Small intestine (tissue), 7 donors: ENCODE measurements at regions not wholly inside any gene's neighbourhood (a gene's known extent, or its start where the extent isn't known, plus 50 kb on each side); places are given as distances from the start of the nearest gene placed in this dataset.

ENCODE experiments used
- DNase-seq, 2 donors: peaks; one replicate each; pipeline versions ENCODE4 v3.0.0 to v3.0.0-alpha.2; 2013
- FAIRE-seq: peaks from 2 replicates; lab custom pipeline; 2012; peaks lifted over from hg19 to GRCh38; lab: Jason Lieb, UNC
- H3K27ac ChIP-seq, 3 donors: one replicate each; pipeline ENCODE4 v1.5.1; 2013; ENCODE audit warnings: low read length in 2 of 3, mild to moderate bottlenecking in 2 of 3, control low read depth in 1 of 3, inconsistent platforms in 1 of 3, low read depth in 1 of 3, moderate library complexity in 1 of 3
- H3K27me3 ChIP-seq, 3 donors: one replicate each; pipeline ENCODE4 v1.6.1; 2013; ENCODE audit warnings: low read length in 3 of 3, inconsistent platforms in 1 of 3; ENCODE audit not compliant: control insufficient read depth in 3 of 3, insufficient read depth in 3 of 3
- H3K36me3 ChIP-seq, 3 donors: one replicate each; pipeline ENCODE4 v1.6.1; 2013; ENCODE audit warnings: low read length in 3 of 3, inconsistent platforms in 1 of 3, low read depth in 1 of 3, mild to moderate bottlenecking in 1 of 3, moderate library complexity in 1 of 3; ENCODE audit not compliant: control insufficient read depth in 3 of 3, insufficient read depth in 2 of 3
- H3K4me1 ChIP-seq, 3 donors: one replicate each; pipeline ENCODE4 v1.6.1; 2013; ENCODE audit warnings: low read length in 2 of 3, inconsistent platforms in 1 of 3, low read depth in 1 of 3, mild to moderate bottlenecking in 1 of 3, moderate library complexity in 1 of 3; ENCODE audit not compliant: control insufficient read depth in 3 of 3, insufficient read depth in 2 of 3
- H3K4me3 ChIP-seq, 3 donors: one replicate each; pipeline ENCODE4 v1.5.1; 2013; ENCODE audit warnings: low read length in 3 of 3, control low read depth in 1 of 3, inconsistent platforms in 1 of 3, low read depth in 1 of 3, mild to moderate bottlenecking in 1 of 3, moderate library complexity in 1 of 3
- H3K9me3 ChIP-seq, 2 donors: one replicate each; pipeline ENCODE4 v1.6.1; 2013; ENCODE audit warnings: low read depth in 1 of 2, low read length in 1 of 2; ENCODE audit not compliant: control insufficient read depth in 2 of 2, insufficient read depth in 1 of 2
- WGBS, 3 donors: extraction: QIAGEN DNeasy Blood & Tissue Kit; methylation state at CpG; one replicate each; pipeline ENCODE4 v1.1.7; 2013; 5-methylcytosine and 5-hydroxymethylcytosine counted together
- donor health status: healthy with polysubstance abuse.
- donor health status: control.
- donor health status: control.
- donor health status: Bipolar disorder and iron deficiency.
- donor health status: healthy.

DNA sequence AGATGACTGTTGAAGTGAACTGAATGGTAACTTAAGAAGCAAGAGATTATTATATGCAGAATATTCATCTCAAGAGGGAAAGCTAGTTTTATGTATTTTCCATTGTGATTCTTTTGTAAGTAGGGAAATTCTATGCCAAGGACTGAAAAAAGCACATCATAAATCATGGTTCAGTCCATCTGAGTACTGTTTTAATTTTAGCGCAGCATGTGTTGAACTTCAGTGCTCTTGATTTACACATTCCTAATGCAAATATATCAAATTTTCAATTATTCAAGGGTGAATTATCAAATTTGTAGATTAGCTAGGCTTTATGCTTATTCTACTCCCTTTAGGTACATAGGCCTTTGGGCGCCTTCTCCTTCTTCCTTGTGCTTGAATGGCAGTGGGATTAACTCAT, 50.3 kb upstream of the TCF12 start:
- Histone ChIP-seq H3K4me1 (no peaks in the 10 kb centered on the region), H3K27ac (no peak overlapping the region), H3K27me3 (no peaks in the 10 kb centered on the region), H3K4me3 (no peak overlapping the region), H3K36me3 (no peaks in the 10 kb centered on the region), H3K9me3 (no peaks in the 10 kb centered on the region)
- FAIRE-seq (no peak), DNase-seq (no peak)
- WGBS, 3 donors, result 92 to 94% (median 94%) methylated on average over 2 of the region's 2 CpGs

DNA sequence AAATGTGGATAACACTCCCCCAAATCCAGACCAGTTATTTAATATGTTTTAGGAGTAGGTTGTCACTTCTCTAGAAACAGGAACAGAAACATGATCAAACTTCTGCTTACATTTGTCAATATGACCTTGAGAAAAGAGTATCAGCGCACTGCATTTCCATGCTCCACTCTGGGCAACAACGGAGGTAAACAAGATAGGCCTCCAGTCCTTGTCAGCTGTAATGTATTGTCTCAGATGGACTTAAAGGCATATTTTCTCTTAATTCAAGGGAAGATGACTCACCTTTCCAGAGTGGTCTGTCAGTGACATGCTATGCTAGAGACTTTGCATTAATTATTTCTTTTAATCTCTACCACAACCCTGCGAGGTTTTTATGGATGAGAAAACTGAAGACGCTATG, 51.6 kb upstream of the TCF12 start:
- no peak for FAIRE-seq
- Histone ChIP-seq H3K4me1 (no peaks in the 10 kb centered on the region), H3K27ac (no peak overlapping the region), H3K9me3 (no peaks in the 10 kb centered on the region), H3K36me3 (no peaks in the 10 kb centered on the region), H3K4me3 (no peak overlapping the region), H3K27me3 (no peaks in the 10 kb centered on the region)
- no peak for DNase-seq
- WGBS, 3 donors, result 86 to 91% (median 90%) methylated on average over 4 of the region's 4 CpGs

DNA sequence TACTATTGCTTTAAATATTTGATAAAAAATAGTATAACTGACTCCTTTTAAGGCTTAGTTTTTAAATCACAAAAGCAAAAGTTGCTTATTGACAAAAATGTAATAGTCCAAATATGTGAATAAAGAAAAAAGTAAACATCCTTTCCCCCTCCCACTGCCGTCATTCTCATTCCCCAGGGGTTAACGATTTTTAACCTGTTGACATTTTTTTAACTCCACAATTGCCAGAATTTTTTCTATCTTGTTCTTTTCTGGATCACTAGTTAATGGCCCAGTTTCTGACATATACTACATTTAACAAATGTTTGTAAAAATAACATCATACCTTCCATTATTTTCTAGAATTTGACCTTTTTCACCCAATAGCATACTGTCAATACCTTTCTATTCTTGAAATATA, 60.6 kb upstream of the TCF12 start:
- no peaks in the 10 kb centered on the region for H3K9me3 ChIP-seq
- H3K27ac ChIP-seq, result no peak overlapping the region
- H3K36me3 ChIP-seq, result no peaks in the 10 kb centered on the region
- DNase-seq (no peak), FAIRE-seq (peak; percentile 39)
- H3K27me3 ChIP-seq, result no peaks in the 10 kb centered on the region
- H3K4me3 ChIP-seq, result no peak overlapping the region
- no peaks in the 10 kb centered on the region for H3K4me1 ChIP-seq
- WGBS, 3 donors, result 26 to 33% (median 28%) methylated on average over 2 of the region's 2 CpGs

DNA sequence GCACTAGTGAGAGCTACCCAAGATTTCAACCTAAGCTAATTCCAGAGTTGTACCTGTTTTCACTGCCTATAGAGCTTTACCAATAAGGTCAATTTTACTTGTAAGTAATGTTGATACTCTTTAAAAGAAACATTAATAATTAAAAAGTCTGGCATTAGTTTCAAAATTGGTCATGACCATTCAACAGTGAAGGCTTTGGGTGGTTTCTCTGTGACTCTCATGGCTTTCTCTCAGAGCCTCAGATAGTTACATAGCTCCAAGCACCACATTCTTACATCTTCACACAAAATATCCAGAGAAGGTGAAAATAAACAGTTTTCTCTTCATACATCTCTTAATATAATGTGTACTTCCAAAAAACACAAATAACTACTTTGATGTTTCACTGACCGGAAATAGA, 61.5 kb upstream of the TCF12 start:
- FAIRE-seq (no peak), DNase-seq (no peak)
- Histone ChIP-seq H3K4me1 (no peaks in the 10 kb centered on the region), H3K27me3 (no peaks in the 10 kb centered on the region), H3K4me3 (no peak overlapping the region), H3K27ac (no peak overlapping the region), H3K9me3 (no peaks in the 10 kb centered on the region), H3K36me3 (no peaks in the 10 kb centered on the region)
- WGBS, 3 donors, result 89 to 97% (median 92%) methylated on average over 1 of the region's 1 CpG

DNA sequence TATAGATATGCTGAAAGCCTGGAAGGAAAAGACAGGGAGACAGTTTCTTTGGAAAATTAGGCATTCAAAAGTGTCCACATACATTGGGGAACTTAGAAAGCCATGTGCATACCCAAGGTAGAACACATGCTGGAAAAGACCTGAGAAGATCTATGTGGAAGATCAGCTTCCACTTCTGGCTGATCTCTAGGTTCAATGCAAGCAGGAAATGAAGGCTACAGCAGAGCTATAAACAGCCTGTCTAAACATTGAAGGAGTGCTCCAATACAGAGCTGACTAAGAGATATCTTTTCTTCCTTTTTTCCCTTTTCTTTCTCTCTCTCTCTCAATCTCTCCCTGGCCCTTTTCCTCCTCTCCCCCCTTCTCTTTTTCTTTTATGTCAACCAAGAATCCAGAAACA, 73.6 kb upstream of the TCF12 start:
- Histone ChIP-seq H3K9me3 (no peaks in the 10 kb centered on the region), H3K27me3 (no peaks in the 10 kb centered on the region), H3K36me3 (peaks cover 0 to 2% (median 0%) of the 10 kb centered on the region in 3 donors), H3K27ac (peak overlapping the region in 1 of 3 donors; percentile 34), H3K4me1 (no peaks in the 10 kb centered on the region), H3K4me3 (no peak overlapping the region)
- no peak for FAIRE-seq
- DNase-seq, result peak in 1 of 2 donors; percentile 64

DNA sequence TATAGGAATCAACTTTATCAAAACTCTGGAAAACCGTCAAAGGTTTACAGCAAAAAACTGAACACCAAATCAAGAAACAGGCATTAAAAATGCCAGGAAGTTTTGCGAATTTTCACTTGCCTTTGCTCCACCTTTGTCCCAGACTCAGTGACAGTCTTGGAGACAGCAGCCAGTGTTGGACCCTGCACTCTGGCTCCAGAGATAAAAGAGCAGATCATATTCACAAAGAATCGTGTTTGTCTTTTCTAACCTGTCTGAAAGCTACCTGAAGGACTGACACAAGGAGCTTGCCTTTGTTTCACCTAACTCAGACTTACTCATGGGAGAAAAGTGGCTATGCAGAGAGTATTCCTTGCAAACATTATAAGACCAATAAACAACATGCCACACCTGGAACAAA, 74.0 kb upstream of the TCF12 start:
- Histone ChIP-seq H3K4me1 (no peaks in the 10 kb centered on the region), H3K27me3 (no peaks in the 10 kb centered on the region), H3K9me3 (no peaks in the 10 kb centered on the region), H3K36me3 (peaks cover 0 to 2% (median 0%) of the 10 kb centered on the region in 3 donors), H3K4me3 (no peak overlapping the region), H3K27ac (peak overlapping the region in 1 of 3 donors; percentile 34)
- FAIRE-seq (no peak), DNase-seq (peak; percentile 48 to 61)
- 30 to 71% (median 44%) methylated on average over 3 of the region's 3 CpGs for WGBS, 3 donors

DNA sequence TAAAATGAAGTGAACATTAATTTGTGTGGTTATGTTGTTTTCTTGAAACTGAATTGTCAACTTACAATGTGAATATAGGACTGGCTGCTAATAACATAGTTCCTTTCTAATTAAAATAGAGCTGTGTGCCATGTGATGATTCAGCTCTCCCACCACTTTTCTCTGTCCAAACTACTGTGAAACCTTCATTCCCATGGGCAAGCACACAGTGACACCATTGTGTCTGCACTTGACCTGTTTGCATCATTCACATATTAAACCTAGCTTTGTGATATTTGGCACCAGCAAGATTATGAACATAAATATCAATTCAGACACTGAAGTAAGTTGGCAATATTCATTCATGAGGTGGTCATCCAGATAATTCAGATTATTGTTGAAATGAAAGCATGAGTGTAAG, 78.8 kb upstream of the TCF12 start:
- DNase-seq (no peak), FAIRE-seq (no peak)
- no peaks in the 10 kb centered on the region for H3K9me3 ChIP-seq
- H3K4me3 ChIP-seq, result no peak overlapping the region
- H3K27me3 ChIP-seq, result no peaks in the 10 kb centered on the region
- H3K27ac ChIP-seq, result no peak overlapping the region
- no peaks in the 10 kb centered on the region for H3K36me3 ChIP-seq
- no peaks in the 10 kb centered on the region for H3K4me1 ChIP-seq

DNA sequence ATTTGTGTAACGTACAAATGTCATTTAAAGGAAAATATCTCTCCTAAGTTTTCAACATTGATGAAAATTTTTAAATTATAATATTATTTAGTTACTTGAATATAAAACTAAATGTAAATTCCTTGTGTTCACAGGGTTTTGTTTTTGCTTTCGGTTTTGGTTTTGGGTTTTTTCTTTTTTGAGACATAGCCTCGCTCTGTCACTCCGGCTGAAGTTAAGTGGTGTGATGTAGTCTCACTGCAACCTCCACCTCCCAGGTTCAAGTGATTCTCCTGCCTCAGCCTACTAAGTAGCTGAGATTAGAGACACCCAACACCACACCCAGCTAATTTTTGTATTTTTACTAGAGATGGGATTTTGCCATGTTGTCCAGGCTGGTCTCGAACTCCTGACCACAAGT, 79.3 kb upstream of the TCF12 start:
- 67 to 70% (median 70%) methylated on average over 5 of the region's 5 CpGs for WGBS, 3 donors
- no peaks in the 10 kb centered on the region for H3K4me1 ChIP-seq
- DNase-seq (no peak), FAIRE-seq (no peak)
- H3K36me3 ChIP-seq, result no peaks in the 10 kb centered on the region
- no peak overlapping the region for H3K4me3 ChIP-seq
- no peaks in the 10 kb centered on the region for H3K9me3 ChIP-seq
- no peaks in the 10 kb centered on the region for H3K27me3 ChIP-seq
- H3K27ac ChIP-seq, result no peak overlapping the region

DNA sequence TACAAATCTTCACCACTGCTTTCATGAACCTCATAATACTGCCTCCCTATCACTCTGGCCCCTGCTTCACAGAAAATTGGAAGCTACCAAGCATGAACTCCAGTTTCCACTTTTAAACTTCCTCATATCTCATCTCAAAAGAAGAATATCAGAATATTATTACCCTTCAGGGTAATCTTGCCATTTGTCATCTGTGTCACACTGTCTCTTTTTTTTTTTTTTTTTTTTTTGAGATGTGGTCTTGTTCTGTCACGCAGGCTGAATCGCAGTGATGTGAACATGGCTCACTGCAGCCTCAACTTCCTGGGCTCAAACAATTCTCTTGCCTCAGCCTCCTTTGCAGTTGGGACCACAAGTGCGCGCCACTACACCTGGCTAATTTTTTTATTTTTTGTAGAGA, 80.4 kb upstream of the TCF12 start:
- no peaks in the 10 kb centered on the region for H3K9me3 ChIP-seq
- FAIRE-seq, result no peak
- H3K27ac ChIP-seq, result no peak overlapping the region
- H3K27me3 ChIP-seq, result no peaks in the 10 kb centered on the region
- no peak overlapping the region for H3K4me3 ChIP-seq
- no peaks in the 10 kb centered on the region for H3K4me1 ChIP-seq
- no peak for DNase-seq
- WGBS, 3 donors, result 90 to 98% (median 93%) methylated on average over 4 of the region's 4 CpGs
- H3K36me3 ChIP-seq, result no peaks in the 10 kb centered on the region
